B cell (primary cell): ENCODE measurements at regions not wholly inside any gene's neighbourhood (a gene's known extent, or its start where the extent isn't known, plus 50 kb on each side); places are given as distances from the start of the nearest gene placed in this dataset.

Source experiments
- EZH2 ChIP-seq: IDR thresholded peaks from 2 replicates; pipeline ENCODE4 v1.6.1; 2012; ENCODE audit warnings: borderline replicate concordance, low read depth, mild to moderate bottlenecking, moderate library complexity, low read length; ENCODE audit not compliant: insufficient read depth, poor library complexity, severe bottlenecking
- TF ChIP-seq, protein P1 (sequence below): fragments of 200-600 bp; IDR thresholded peaks from one replicate; pipeline ENCODE4 v1.8.0; 2022; ENCODE audit warnings: antibody characterized with exemption, mild to moderate bottlenecking

DNA sequence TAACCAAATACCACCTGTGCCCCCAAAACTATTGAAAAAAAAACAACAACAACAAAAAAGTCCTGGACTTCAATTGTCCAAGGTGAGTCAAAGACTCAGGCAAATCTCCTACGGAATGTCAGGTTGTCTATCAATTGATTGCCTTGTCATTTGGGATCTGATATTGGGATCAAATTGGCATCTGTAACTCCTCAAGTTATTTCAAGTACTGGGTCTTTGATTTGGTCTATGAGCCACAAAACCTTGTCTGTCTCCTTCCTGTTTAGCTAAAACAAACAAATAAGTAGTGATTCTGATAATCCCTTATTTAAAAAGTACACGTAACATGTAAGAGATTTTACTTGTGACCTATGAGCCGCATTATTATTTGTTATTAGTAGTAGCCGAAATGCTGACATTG lies 231.6 kb upstream of the ZNF217 start:
- TF ChIP-seq, protein P1, sequence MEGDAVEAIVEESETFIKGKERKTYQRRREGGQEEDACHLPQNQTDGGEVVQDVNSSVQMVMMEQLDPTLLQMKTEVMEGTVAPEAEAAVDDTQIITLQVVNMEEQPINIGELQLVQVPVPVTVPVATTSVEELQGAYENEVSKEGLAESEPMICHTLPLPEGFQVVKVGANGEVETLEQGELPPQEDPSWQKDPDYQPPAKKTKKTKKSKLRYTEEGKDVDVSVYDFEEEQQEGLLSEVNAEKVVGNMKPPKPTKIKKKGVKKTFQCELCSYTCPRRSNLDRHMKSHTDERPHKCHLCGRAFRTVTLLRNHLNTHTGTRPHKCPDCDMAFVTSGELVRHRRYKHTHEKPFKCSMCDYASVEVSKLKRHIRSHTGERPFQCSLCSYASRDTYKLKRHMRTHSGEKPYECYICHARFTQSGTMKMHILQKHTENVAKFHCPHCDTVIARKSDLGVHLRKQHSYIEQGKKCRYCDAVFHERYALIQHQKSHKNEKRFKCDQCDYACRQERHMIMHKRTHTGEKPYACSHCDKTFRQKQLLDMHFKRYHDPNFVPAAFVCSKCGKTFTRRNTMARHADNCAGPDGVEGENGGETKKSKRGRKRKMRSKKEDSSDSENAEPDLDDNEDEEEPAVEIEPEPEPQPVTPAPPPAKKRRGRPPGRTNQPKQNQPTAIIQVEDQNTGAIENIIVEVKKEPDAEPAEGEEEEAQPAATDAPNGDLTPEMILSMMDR = no peak
- no peak for TF ChIP-seq EZH2
